Activated naive CD8-positive, alpha-beta T cell treated with anti-CD3 and anti-CD28 coated beads, Interleukin-2, amount 10 ng/mL, durations not matched to agents 7 days and 5 days (primary cell): ENCODE measurements at regions not wholly inside any gene's neighbourhood (a gene's known extent, or its start where the extent isn't known, plus 50 kb on each side); places are given as distances from the start of the nearest gene placed in this dataset.

Experiments used
- ATAC-seq: fragments of 150-1000 bp; cut with Tn5 transposase; one replicate; pipeline ENCODE4 v1.10.0; 2021; ENCODE audit warnings: low read depth, moderate library complexity
- POLR2A ChIA-PET: fragments of 350-600 bp; sonication (Branson Sonifier 250); formaldehyde crosslinking; loops from one replicate; lab custom pipeline; 2021; ENCODE audit warnings: antibody characterized with exemption; lab: Charles Lee
- DNase-seq: peaks from one replicate; pipeline ENCODE4 v3.0.0; 2021
- H3K27ac Mint-ChIP-seq: one replicate; pipeline ENCODE4 v1.8.0; 2022; ENCODE audit warnings: mild to moderate bottlenecking, mixed read lengths
- H3K27me3 Mint-ChIP-seq: one replicate; pipeline ENCODE4 v1.8.0; 2022; ENCODE audit warnings: mild to moderate bottlenecking, moderate library complexity, mixed read lengths
- H3K36me3 Mint-ChIP-seq: one replicate; pipeline ENCODE4 v1.8.0; 2021; ENCODE audit warnings: mild to moderate bottlenecking, mixed read lengths
- H3K4me1 Mint-ChIP-seq: one replicate; pipeline ENCODE4 v1.8.0; 2021; ENCODE audit warnings: mixed read lengths
- H3K4me3 Mint-ChIP-seq: one replicate; pipeline ENCODE4 v1.8.0; 2022; ENCODE audit warnings: mild to moderate bottlenecking, moderate library complexity, mixed read lengths
- H3K9me3 Mint-ChIP-seq: one replicate; pipeline ENCODE4 v1.8.0; 2021; ENCODE audit warnings: mixed read lengths

- no peaks in the 10 kb centered on the region for H3K4me1 Mint-ChIP-seq
- no peaks in the 10 kb centered on the region for H3K36me3 Mint-ChIP-seq
- no peak for ATAC-seq
- DNase-seq: no peak
- POLR2A ChIA-PET: no interaction called here
- H3K27me3 Mint-ChIP-seq: peaks cover 3% of the 10 kb centered on the region
- H3K9me3 Mint-ChIP-seq: peaks cover 4% of the 10 kb centered on the region
- no peak overlapping the region for H3K4me3 Mint-ChIP-seq
- H3K27ac Mint-ChIP-seq: no peak overlapping the region
These were observed 268.9 kb upstream of the KCNMB2 start for GRCh38 chr3:178267158-178267844.

GRCh38 chr3:178270838-178271237 lies 265.4 kb upstream of the KCNMB2 start:
- POLR2A ChIA-PET: no interaction called here
- Mint-ChIP-seq H3K27me3 (peaks cover 3% of the 10 kb centered on the region), H3K4me3 (no peak overlapping the region), H3K36me3 (no peaks in the 10 kb centered on the region), H3K9me3 (no peaks in the 10 kb centered on the region), H3K4me1 (no peaks in the 10 kb centered on the region), H3K27ac (no peak overlapping the region)
- ATAC-seq (no peak), DNase-seq (no peak)

GRCh38 chr3:178271740-178272387 lies 264.4 kb upstream of the KCNMB2 start:
- H3K27ac Mint-ChIP-seq: no peak overlapping the region
- H3K27me3 Mint-ChIP-seq: peaks cover 3% of the 10 kb centered on the region
- H3K4me3 Mint-ChIP-seq: no peak overlapping the region
- ATAC-seq (no peak), DNase-seq (no peak)
- no peaks in the 10 kb centered on the region for H3K9me3 Mint-ChIP-seq
- POLR2A ChIA-PET: no interaction called here
- H3K36me3 Mint-ChIP-seq: no peaks in the 10 kb centered on the region
- no peaks in the 10 kb centered on the region for H3K4me1 Mint-ChIP-seq

GRCh38 chr3:178272841-178273240 lies 263.4 kb upstream of the KCNMB2 start:
- POLR2A ChIA-PET: no interaction called here
- no peak overlapping the region for H3K27ac Mint-ChIP-seq
- peaks cover 3% of the 10 kb centered on the region for H3K27me3 Mint-ChIP-seq
- H3K4me3 Mint-ChIP-seq: no peak overlapping the region
- H3K9me3 Mint-ChIP-seq: peaks cover 3% of the 10 kb centered on the region
- no peaks in the 10 kb centered on the region for H3K4me1 Mint-ChIP-seq
- ATAC-seq: no peak
- no peaks in the 10 kb centered on the region for H3K36me3 Mint-ChIP-seq
- no peak for DNase-seq

- ATAC-seq: no peak
- no peak for DNase-seq
- no peak overlapping the region for H3K4me3 Mint-ChIP-seq
- no peaks in the 10 kb centered on the region for H3K4me1 Mint-ChIP-seq
- POLR2A ChIA-PET: no interaction called here
- H3K36me3 Mint-ChIP-seq: no peaks in the 10 kb centered on the region
- peaks cover 9% of the 10 kb centered on the region for H3K9me3 Mint-ChIP-seq
- H3K27ac Mint-ChIP-seq: no peak overlapping the region
- no peaks in the 10 kb centered on the region for H3K27me3 Mint-ChIP-seq
These were observed 261.5 kb upstream of the KCNMB2 start for GRCh38 chr3:178274711-178275110.

- no peak for ATAC-seq
- Mint-ChIP-seq H3K27me3 (no peaks in the 10 kb centered on the region), H3K36me3 (no peaks in the 10 kb centered on the region), H3K4me1 (no peaks in the 10 kb centered on the region), H3K4me3 (no peak overlapping the region), H3K27ac (no peak overlapping the region), H3K9me3 (peaks cover 11% of the 10 kb centered on the region)
- no peak for DNase-seq
- POLR2A ChIA-PET: no interaction called here
These were observed 260.9 kb upstream of the KCNMB2 start for GRCh38 chr3:178275311-178275710.

GRCh38 chr3:178275793-178276192 lies 260.4 kb upstream of the KCNMB2 start:
- H3K9me3 Mint-ChIP-seq: peaks cover 11% of the 10 kb centered on the region
- H3K27me3 Mint-ChIP-seq: no peaks in the 10 kb centered on the region
- DNase-seq (no peak), ATAC-seq (no peak)
- POLR2A ChIA-PET: no interaction called here
- no peaks in the 10 kb centered on the region for H3K4me1 Mint-ChIP-seq
- no peaks in the 10 kb centered on the region for H3K36me3 Mint-ChIP-seq
- no peak overlapping the region for H3K27ac Mint-ChIP-seq
- no peak overlapping the region for H3K4me3 Mint-ChIP-seq

- peaks cover 11% of the 10 kb centered on the region for H3K9me3 Mint-ChIP-seq
- H3K27ac Mint-ChIP-seq: no peak overlapping the region
- no peaks in the 10 kb centered on the region for H3K4me1 Mint-ChIP-seq
- no peaks in the 10 kb centered on the region for H3K36me3 Mint-ChIP-seq
- DNase-seq (no peak), ATAC-seq (no peak)
- POLR2A ChIA-PET: no interaction called here
- H3K4me3 Mint-ChIP-seq: no peak overlapping the region
- H3K27me3 Mint-ChIP-seq: no peaks in the 10 kb centered on the region
These were observed 258.6 kb upstream of the KCNMB2 start for GRCh38 chr3:178277605-178278004.

- ATAC-seq (no peak), DNase-seq (no peak)
- H3K27me3 Mint-ChIP-seq: no peaks in the 10 kb centered on the region
- peaks cover 19% of the 10 kb centered on the region for H3K9me3 Mint-ChIP-seq
- H3K4me3 Mint-ChIP-seq: no peak overlapping the region
- H3K36me3 Mint-ChIP-seq: no peaks in the 10 kb centered on the region
- H3K4me1 Mint-ChIP-seq: no peaks in the 10 kb centered on the region
- POLR2A ChIA-PET: no interaction called here
- no peak overlapping the region for H3K27ac Mint-ChIP-seq
These were observed 252.7 kb upstream of the KCNMB2 start for GRCh38 chr3:178283561-178283960.

GRCh38 chr3:178284181-178284580 lies 252.1 kb upstream of the KCNMB2 start:
- Mint-ChIP-seq H3K27me3 (no peaks in the 10 kb centered on the region), H3K4me1 (no peaks in the 10 kb centered on the region), H3K4me3 (no peak overlapping the region), H3K9me3 (peaks cover 17% of the 10 kb centered on the region), H3K27ac (no peak overlapping the region), H3K36me3 (no peaks in the 10 kb centered on the region)
- POLR2A ChIA-PET: no interaction called here
- DNase-seq (no peak), ATAC-seq (no peak)

GRCh38 chr3:178288074-178288473 lies 248.2 kb upstream of the KCNMB2 start:
- ATAC-seq (no peak), DNase-seq (no peak)
- Mint-ChIP-seq H3K4me3 (no peak overlapping the region), H3K27me3 (no peaks in the 10 kb centered on the region), H3K9me3 (peaks cover 9% of the 10 kb centered on the region), H3K27ac (no peak overlapping the region), H3K36me3 (no peaks in the 10 kb centered on the region), H3K4me1 (no peaks in the 10 kb centered on the region)
- POLR2A ChIA-PET: no interaction called here

GRCh38 chr3:178289544-178290160 lies 246.6 kb upstream of the KCNMB2 start:
- H3K4me1 Mint-ChIP-seq: no peaks in the 10 kb centered on the region
- H3K27me3 Mint-ChIP-seq: no peaks in the 10 kb centered on the region
- H3K27ac Mint-ChIP-seq: no peak overlapping the region
- ATAC-seq (no peak), DNase-seq (no peak)
- H3K36me3 Mint-ChIP-seq: no peaks in the 10 kb centered on the region
- H3K4me3 Mint-ChIP-seq: no peak overlapping the region
- H3K9me3 Mint-ChIP-seq: peaks cover 9% of the 10 kb centered on the region
- POLR2A ChIA-PET: no interaction called here

- no peak overlapping the region for H3K27ac Mint-ChIP-seq
- DNase-seq (no peak), ATAC-seq (no peak)
- H3K27me3 Mint-ChIP-seq: no peaks in the 10 kb centered on the region
- H3K36me3 Mint-ChIP-seq: no peaks in the 10 kb centered on the region
- peaks cover 8% of the 10 kb centered on the region for H3K9me3 Mint-ChIP-seq
- POLR2A ChIA-PET: no interaction called here
- H3K4me1 Mint-ChIP-seq: no peaks in the 10 kb centered on the region
- no peak overlapping the region for H3K4me3 Mint-ChIP-seq
These were observed 244.5 kb upstream of the KCNMB2 start for GRCh38 chr3:178291574-178292370.
